ENCODE measurements at regions not wholly inside any gene's neighbourhood (a gene's known extent, or its start where the extent isn't known, plus 50 kb on each side); places are given as distances from the start of the nearest gene placed in this dataset.
"Not testable (repeated sequence)": the region's sequence is repeated elsewhere in the genome, so short reads cannot be mapped to it uniquely, and the experiment has no call there.

DNA sequence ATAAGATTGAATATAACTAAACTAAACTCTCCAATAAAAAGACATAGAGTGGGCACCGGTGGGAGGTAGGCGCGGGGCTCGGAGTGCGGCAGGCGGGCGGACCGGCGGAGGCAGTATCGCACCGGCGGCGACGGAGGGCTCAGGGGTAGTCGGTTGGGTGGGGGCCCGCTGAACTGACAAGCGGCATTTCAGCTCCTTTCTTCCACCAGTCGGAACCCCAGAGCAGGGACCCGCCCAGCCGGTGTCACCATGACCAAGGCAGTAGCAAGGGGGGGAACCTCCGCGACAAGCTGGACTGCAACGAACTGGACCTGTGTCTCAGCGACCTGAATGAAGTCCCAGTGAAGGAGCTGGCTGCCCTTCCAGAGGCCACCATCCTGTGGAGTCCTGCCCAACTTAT lies 156.7 kb downstream of the HINT1 start:
- H3K9me3 ChIP-seq (ENCODE audit: control insufficient read depth in 2 of 2, low read length in 2 of 2) = no peaks in the 10 kb centered on the region
- no peaks in the 10 kb centered on the region for H3K36me3 ChIP-seq (ENCODE audit: control insufficient read depth in 2 of 2, insufficient read depth in 2 of 2, low read length in 2 of 2)
- no peaks in the 10 kb centered on the region for H3K4me1 ChIP-seq (ENCODE audit: control insufficient read depth in 2 of 2, insufficient read depth in 2 of 2, low read length in 2 of 2)
- H3K9ac ChIP-seq (ENCODE audit: low read depth in 1 of 2, low read length in 2 of 2) = no peak overlapping the region
- no peak overlapping the region for H3K27ac ChIP-seq (ENCODE audit: low read depth in 2 of 2, low read length in 2 of 2)
- H3K27me3 ChIP-seq (ENCODE audit: control insufficient read depth in 2 of 2, insufficient read depth in 2 of 2, low read length in 2 of 2) = no peaks in the 10 kb centered on the region
- no peak overlapping the region for H3K4me3 ChIP-seq (ENCODE audit: low read length in 2 of 2)

DNA sequence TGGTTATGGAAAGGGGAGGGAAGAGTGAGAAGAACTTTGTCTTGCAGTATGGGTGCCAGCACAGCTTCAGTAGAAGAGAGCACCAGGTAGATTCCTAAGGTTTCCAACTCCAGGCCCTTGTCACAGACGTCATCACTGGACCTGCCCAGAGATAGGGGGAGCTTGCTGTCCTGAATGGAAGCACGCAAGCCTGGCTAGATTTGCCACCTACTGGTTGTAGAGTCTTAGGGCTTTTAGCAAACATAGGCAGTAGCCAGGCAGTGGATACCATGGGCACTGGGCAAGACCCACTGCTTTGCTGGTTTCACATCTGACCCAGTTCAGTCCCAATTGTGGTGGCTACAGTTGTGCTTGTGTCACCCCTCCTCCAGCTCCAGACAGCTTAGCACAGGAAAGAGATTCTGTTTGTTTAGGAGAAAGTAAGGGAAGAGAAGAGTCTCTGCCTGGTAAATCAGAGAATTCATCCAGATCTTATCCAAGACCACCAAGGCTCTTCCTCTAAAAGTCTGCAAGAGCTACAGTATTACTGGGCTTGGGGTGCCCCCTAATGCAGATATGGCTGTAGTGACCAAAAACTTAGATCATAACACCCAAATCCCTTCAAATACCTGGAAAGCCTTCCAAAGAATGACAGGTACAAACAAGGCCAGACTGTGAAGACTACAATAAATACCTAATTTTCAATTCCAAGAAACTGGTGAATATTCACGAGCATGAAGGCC lies 158.9 kb downstream of the HINT1 start:
- Histone ChIP-seq H3K9ac (ENCODE audit: low read depth in 1 of 2, low read length in 2 of 2) (no peak overlapping the region), H3K4me3 (ENCODE audit: low read length in 2 of 2) (no peak overlapping the region), H3K27me3 (ENCODE audit: control insufficient read depth in 2 of 2, insufficient read depth in 2 of 2, low read length in 2 of 2) (no peaks in the 10 kb centered on the region), H3K27ac (ENCODE audit: low read depth in 2 of 2, low read length in 2 of 2) (no peak overlapping the region), H3K36me3 (ENCODE audit: control insufficient read depth in 2 of 2, insufficient read depth in 2 of 2, low read length in 2 of 2) (no peaks in the 10 kb centered on the region), H3K4me1 (ENCODE audit: control insufficient read depth in 2 of 2, insufficient read depth in 2 of 2, low read length in 2 of 2) (no peaks in the 10 kb centered on the region), H3K9me3 (ENCODE audit: control insufficient read depth in 2 of 2, low read length in 2 of 2) (no peaks in the 10 kb centered on the region)

DNA sequence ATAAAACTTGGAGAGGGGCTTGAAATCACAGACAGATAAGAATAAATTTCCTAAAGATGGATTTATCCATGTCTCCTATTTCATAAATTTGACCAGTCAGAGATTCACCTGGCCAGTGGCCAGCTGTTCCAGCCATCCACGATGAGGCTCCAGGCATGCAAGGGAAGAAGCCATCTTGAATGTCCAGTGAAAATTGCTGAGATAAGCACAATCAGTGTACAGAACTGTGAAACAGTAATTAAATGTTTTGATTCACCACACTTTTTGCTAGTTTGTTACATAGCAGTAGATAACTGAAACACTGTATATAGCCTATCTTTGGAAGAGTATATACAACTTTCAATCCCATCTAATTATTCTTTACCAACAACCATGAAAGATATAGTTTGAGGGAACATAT lies 163.5 kb downstream of the HINT1 start:
- Histone ChIP-seq H3K27me3 (ENCODE audit: control insufficient read depth in 2 of 2, insufficient read depth in 2 of 2, low read length in 2 of 2) (no peaks in the 10 kb centered on the region), H3K4me1 (ENCODE audit: control insufficient read depth in 2 of 2, insufficient read depth in 2 of 2, low read length in 2 of 2) (no peaks in the 10 kb centered on the region), H3K36me3 (ENCODE audit: control insufficient read depth in 2 of 2, insufficient read depth in 2 of 2, low read length in 2 of 2) (no peaks in the 10 kb centered on the region), H3K9ac (ENCODE audit: low read depth in 1 of 2, low read length in 2 of 2) (no peak overlapping the region), H3K4me3 (ENCODE audit: low read length in 2 of 2) (no peak overlapping the region), H3K27ac (ENCODE audit: low read depth in 2 of 2, low read length in 2 of 2) (no peak overlapping the region), H3K9me3 (ENCODE audit: control insufficient read depth in 2 of 2, low read length in 2 of 2) (no peaks in the 10 kb centered on the region)

DNA sequence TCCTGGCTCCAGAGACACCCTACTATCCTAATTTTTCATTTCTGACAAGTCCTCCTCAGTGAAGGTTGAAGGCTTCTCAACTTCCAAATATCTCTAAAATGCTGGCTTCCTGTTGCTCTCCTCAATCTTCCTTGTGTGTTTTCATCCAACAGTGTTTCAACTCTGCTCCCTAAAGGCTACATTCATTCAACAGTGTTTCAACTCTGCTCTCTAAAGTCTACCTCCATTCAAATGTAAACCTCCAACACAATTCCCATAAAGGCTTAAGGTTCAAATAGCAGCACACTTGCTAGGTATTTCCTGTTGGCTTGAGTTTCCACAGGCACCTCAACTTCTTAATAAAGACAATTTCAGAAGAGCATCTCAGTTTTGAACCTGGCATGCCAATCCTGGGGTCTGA lies 164.8 kb downstream of the HINT1 start:
- H3K36me3 ChIP-seq (ENCODE audit: control insufficient read depth in 2 of 2, insufficient read depth in 2 of 2, low read length in 2 of 2) = no peaks in the 10 kb centered on the region
- H3K4me3 ChIP-seq (ENCODE audit: low read length in 2 of 2) = no peak overlapping the region
- no peaks in the 10 kb centered on the region for H3K27me3 ChIP-seq (ENCODE audit: control insufficient read depth in 2 of 2, insufficient read depth in 2 of 2, low read length in 2 of 2)
- no peak overlapping the region for H3K9ac ChIP-seq (ENCODE audit: low read depth in 1 of 2, low read length in 2 of 2)
- no peaks in the 10 kb centered on the region for H3K4me1 ChIP-seq (ENCODE audit: control insufficient read depth in 2 of 2, insufficient read depth in 2 of 2, low read length in 2 of 2)
- H3K9me3 ChIP-seq (ENCODE audit: control insufficient read depth in 2 of 2, low read length in 2 of 2) = no peaks in the 10 kb centered on the region
- H3K27ac ChIP-seq (ENCODE audit: low read depth in 2 of 2, low read length in 2 of 2) = no peak overlapping the region

DNA sequence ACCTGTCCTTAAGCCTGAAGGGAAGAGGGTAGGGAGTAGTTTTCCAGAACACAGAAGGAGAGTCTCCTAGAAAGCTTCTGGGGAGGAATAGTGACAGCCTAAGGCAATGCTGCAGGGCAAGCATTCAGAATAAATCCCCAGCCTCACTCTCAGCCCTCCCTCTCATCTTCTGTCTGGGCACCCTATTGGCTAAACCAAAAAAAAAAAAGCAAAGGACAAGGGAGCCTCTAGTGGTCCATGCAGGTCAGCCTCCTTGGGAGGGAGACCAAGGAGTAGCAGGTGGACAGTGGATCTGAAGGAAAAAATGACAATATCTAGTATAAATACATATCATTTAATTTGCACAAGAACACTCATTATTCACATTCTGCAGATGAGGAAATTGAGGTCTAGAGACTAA lies 168.3 kb downstream of the HINT1 start:
- H3K9ac ChIP-seq (ENCODE audit: low read depth in 1 of 2, low read length in 2 of 2); H3K27ac ChIP-seq (ENCODE audit: low read depth in 2 of 2, low read length in 2 of 2); H3K9me3 ChIP-seq (ENCODE audit: control insufficient read depth in 2 of 2, low read length in 2 of 2); H3K36me3 ChIP-seq (ENCODE audit: control insufficient read depth in 2 of 2, insufficient read depth in 2 of 2, low read length in 2 of 2); H3K4me1 ChIP-seq (ENCODE audit: control insufficient read depth in 2 of 2, insufficient read depth in 2 of 2, low read length in 2 of 2); H3K4me3 ChIP-seq (ENCODE audit: low read length in 2 of 2); H3K27me3 ChIP-seq (ENCODE audit: control insufficient read depth in 2 of 2, insufficient read depth in 2 of 2, low read length in 2 of 2): not testable (repeated sequence)

DNA sequence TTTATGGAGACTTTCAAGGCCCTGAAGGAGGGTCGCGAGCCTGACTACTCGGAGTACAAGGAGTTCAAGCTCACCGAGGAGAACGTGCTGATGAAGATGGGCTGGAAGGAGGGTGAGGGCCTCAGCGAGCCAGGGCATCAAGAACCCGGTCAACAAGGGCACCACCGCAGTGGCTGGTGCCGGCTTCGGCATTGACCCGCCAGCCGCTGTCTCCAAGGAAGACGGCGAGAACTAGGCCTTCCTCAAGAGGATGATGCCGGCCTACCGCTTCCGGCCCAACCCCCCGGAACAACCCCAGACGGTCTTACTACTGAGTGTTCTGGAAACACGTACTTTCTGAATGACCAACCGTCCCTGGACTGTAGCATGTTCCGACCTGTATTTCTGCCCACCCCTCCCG lies 169.2 kb downstream of the HINT1 start:
- no peaks in the 10 kb centered on the region for H3K9me3 ChIP-seq (ENCODE audit: control insufficient read depth in 2 of 2, low read length in 2 of 2)
- H3K36me3 ChIP-seq (ENCODE audit: control insufficient read depth in 2 of 2, insufficient read depth in 2 of 2, low read length in 2 of 2) = no peaks in the 10 kb centered on the region
- no peak overlapping the region for H3K27ac ChIP-seq (ENCODE audit: low read depth in 2 of 2, low read length in 2 of 2)
- no peaks in the 10 kb centered on the region for H3K4me1 ChIP-seq (ENCODE audit: control insufficient read depth in 2 of 2, insufficient read depth in 2 of 2, low read length in 2 of 2)
- H3K4me3 ChIP-seq (ENCODE audit: low read length in 2 of 2) = no peak overlapping the region
- H3K27me3 ChIP-seq (ENCODE audit: control insufficient read depth in 2 of 2, insufficient read depth in 2 of 2, low read length in 2 of 2) = no peaks in the 10 kb centered on the region
- no peak overlapping the region for H3K9ac ChIP-seq (ENCODE audit: low read depth in 1 of 2, low read length in 2 of 2)

DNA sequence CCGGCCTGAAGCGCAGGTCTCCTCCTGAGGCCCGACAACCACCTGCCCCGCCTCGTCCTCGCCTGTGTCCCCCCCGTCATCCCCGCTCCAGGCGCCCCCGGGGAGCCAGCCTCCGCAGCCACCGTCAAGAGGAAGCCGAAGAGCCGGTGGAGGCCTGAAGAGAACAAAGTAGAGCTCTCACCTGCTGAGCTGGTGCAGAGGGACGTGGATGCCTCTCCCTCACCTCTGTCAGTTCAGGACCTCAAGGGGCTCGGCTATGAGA lies 169.9 kb downstream of the HINT1 start:
- H3K9ac ChIP-seq (ENCODE audit: low read depth in 1 of 2, low read length in 2 of 2) = no peak overlapping the region
- no peaks in the 10 kb centered on the region for H3K36me3 ChIP-seq (ENCODE audit: control insufficient read depth in 2 of 2, insufficient read depth in 2 of 2, low read length in 2 of 2)
- H3K27me3 ChIP-seq (ENCODE audit: control insufficient read depth in 2 of 2, insufficient read depth in 2 of 2, low read length in 2 of 2) = no peaks in the 10 kb centered on the region
- H3K27ac ChIP-seq (ENCODE audit: low read depth in 2 of 2, low read length in 2 of 2) = no peak overlapping the region
- H3K4me1 ChIP-seq (ENCODE audit: control insufficient read depth in 2 of 2, insufficient read depth in 2 of 2, low read length in 2 of 2) = no peaks in the 10 kb centered on the region
- H3K4me3 ChIP-seq (ENCODE audit: low read length in 2 of 2) = no peak overlapping the region
- H3K9me3 ChIP-seq (ENCODE audit: control insufficient read depth in 2 of 2, low read length in 2 of 2) = no peaks in the 10 kb centered on the region

DNA sequence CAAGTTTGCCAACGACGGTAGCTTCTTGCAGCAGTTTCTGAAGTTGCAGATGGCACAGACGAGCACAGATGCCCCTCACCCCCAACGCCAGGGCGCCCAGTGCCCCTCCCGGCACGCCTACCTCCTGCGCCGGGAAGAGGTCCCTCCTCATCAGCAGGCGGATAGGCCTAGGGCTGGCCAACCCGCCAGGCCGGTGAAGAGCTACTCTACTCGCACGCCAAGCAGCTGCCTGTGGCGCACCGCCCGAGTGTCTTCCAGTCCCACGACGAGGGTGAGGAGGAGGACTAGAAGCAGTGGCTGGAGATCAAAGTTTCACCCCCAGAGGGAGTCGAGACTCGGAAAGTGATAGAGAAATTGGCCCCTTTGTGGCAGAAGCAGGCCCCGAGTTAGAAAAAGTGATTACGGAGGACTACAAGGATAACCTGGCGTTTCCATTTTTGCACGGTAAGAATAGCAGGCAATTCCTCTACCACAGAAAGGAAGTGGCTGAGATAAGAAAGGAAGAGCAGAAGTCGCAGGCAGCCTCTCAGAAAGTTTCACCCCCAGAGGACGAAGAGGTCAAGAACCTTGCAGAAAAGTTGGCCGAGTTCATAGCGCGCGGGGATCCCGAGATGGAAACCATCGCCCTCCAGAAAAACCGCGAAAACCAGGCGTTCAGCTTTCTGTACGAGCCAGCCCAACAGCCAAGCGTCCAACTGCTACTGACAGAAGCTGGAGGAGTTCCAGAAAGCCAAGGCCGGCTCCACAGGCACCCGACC lies 170.4 kb downstream of the HINT1 start:
- no peak overlapping the region for H3K4me3 ChIP-seq (ENCODE audit: low read length in 2 of 2)
- H3K27ac ChIP-seq (ENCODE audit: low read depth in 2 of 2, low read length in 2 of 2) = no peak overlapping the region
- no peaks in the 10 kb centered on the region for H3K9me3 ChIP-seq (ENCODE audit: control insufficient read depth in 2 of 2, low read length in 2 of 2)
- H3K36me3 ChIP-seq (ENCODE audit: control insufficient read depth in 2 of 2, insufficient read depth in 2 of 2, low read length in 2 of 2) = no peaks in the 10 kb centered on the region
- H3K27me3 ChIP-seq (ENCODE audit: control insufficient read depth in 2 of 2, insufficient read depth in 2 of 2, low read length in 2 of 2) = no peaks in the 10 kb centered on the region
- H3K4me1 ChIP-seq (ENCODE audit: control insufficient read depth in 2 of 2, insufficient read depth in 2 of 2, low read length in 2 of 2) = no peaks in the 10 kb centered on the region
- no peak overlapping the region for H3K9ac ChIP-seq (ENCODE audit: low read depth in 1 of 2, low read length in 2 of 2)

DNA sequence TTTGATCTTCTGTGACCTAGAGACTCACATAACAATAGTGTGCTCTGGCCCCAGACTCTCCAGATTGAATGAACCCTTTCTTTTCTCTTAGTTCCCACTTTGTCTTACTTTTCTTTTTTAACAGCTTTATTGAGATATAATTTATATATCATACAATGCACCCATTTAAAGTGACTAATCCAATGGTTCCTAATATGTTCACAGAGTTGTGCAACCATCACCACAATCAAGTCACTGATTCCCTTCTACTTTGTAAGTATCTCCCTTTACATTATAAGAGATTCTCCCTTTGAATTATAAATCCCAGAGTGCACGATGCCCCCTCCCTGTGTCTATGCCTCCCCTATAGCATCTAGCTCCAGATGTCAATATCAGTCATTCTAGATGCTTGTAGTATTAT lies 172.4 kb downstream of the HINT1 start:
- Histone ChIP-seq H3K36me3 (ENCODE audit: control insufficient read depth in 2 of 2, insufficient read depth in 2 of 2, low read length in 2 of 2) (no peaks in the 10 kb centered on the region), H3K27ac (ENCODE audit: low read depth in 2 of 2, low read length in 2 of 2) (no peak overlapping the region), H3K9ac (ENCODE audit: low read depth in 1 of 2, low read length in 2 of 2) (no peak overlapping the region), H3K4me3 (ENCODE audit: low read length in 2 of 2) (no peak overlapping the region), H3K4me1 (ENCODE audit: control insufficient read depth in 2 of 2, insufficient read depth in 2 of 2, low read length in 2 of 2) (no peaks in the 10 kb centered on the region), H3K9me3 (ENCODE audit: control insufficient read depth in 2 of 2, low read length in 2 of 2) (no peaks in the 10 kb centered on the region), H3K27me3 (ENCODE audit: control insufficient read depth in 2 of 2, insufficient read depth in 2 of 2, low read length in 2 of 2) (no peaks in the 10 kb centered on the region)

DNA sequence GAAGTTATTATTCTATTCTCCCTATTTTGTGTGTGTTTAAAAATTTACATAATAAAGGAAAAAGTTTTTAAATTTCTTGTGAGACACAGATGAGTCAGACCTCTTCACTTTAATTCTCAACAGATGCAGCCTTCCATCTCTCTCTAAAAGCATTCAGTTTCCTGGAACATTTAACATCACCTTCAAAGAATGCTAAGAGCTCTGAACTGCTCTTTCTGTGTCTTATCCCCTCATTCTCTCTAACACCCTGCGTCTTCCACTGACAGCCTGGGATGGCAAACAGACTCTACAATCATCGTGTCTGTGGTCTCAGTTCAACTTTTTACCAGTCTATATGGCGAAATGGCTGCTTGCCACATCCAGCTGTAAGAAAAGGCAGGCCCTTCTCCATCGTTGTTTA lies 173.0 kb downstream of the HINT1 start:
- Histone ChIP-seq H3K4me1 (ENCODE audit: control insufficient read depth in 2 of 2, insufficient read depth in 2 of 2, low read length in 2 of 2) (no peaks in the 10 kb centered on the region), H3K9me3 (ENCODE audit: control insufficient read depth in 2 of 2, low read length in 2 of 2) (no peaks in the 10 kb centered on the region), H3K36me3 (ENCODE audit: control insufficient read depth in 2 of 2, insufficient read depth in 2 of 2, low read length in 2 of 2) (no peaks in the 10 kb centered on the region), H3K27ac (ENCODE audit: low read depth in 2 of 2, low read length in 2 of 2) (no peak overlapping the region), H3K9ac (ENCODE audit: low read depth in 1 of 2, low read length in 2 of 2) (no peak overlapping the region), H3K27me3 (ENCODE audit: control insufficient read depth in 2 of 2, insufficient read depth in 2 of 2, low read length in 2 of 2) (no peaks in the 10 kb centered on the region), H3K4me3 (ENCODE audit: low read length in 2 of 2) (no peak overlapping the region)
